H9 (cell line): ENCODE measurements at regions not wholly inside any gene's neighbourhood (a gene's known extent, or its start where the extent isn't known, plus 50 kb on each side); places are given as distances from the start of the nearest gene placed in this dataset.

Source experiments
- DNase-seq: peaks from one replicate; pipeline ENCODE4 v3.0.0-alpha.2; 2017
- H2AFZ ChIP-seq: one replicate; pipeline ENCODE4 v1.6.1; 2013; ENCODE audit warnings: mild to moderate bottlenecking, low read length, control low read depth, moderate library complexity
- H2AK5ac ChIP-seq: 2 replicates; pipeline ENCODE4 v1.6.1; 2013; ENCODE audit warnings: low read length, control low read depth, mixed read lengths; ENCODE audit not compliant: insufficient read length
- H2BK120ac ChIP-seq: one replicate; pipeline ENCODE4 v1.6.1; 2013; ENCODE audit warnings: low read depth, mild to moderate bottlenecking, low read length, control low read depth, inconsistent platforms; ENCODE audit not compliant: poor library complexity, severe bottlenecking
- H2BK12ac ChIP-seq: 2 replicates; pipeline ENCODE4 v1.6.1; 2013; ENCODE audit warnings: low read length, control low read depth, mixed read lengths, low read depth; ENCODE audit not compliant: insufficient read length
- H2BK15ac ChIP-seq: 2 replicates; pipeline ENCODE4 v1.6.1; 2013; ENCODE audit warnings: low read depth, low read length, control low read depth
- H2BK20ac ChIP-seq: one replicate; pipeline ENCODE4 v1.6.1; 2013; ENCODE audit warnings: low read depth, mild to moderate bottlenecking, low read length, control low read depth, inconsistent platforms; ENCODE audit not compliant: poor library complexity, severe bottlenecking
- H2BK5ac ChIP-seq: 2 replicates; pipeline ENCODE4 v1.6.1; 2013; ENCODE audit warnings: low read length, control low read depth, mixed read lengths; ENCODE audit not compliant: insufficient read length
- H3K14ac ChIP-seq: 2 replicates; pipeline ENCODE4 v1.6.1; 2013; ENCODE audit warnings: low read length, control low read depth; ENCODE audit not compliant: insufficient read depth
- H3K18ac ChIP-seq: 2 replicates; pipeline ENCODE4 v1.6.1; 2013; ENCODE audit warnings: low read depth, mild to moderate bottlenecking, mixed read lengths, low read length, control low read depth; ENCODE audit not compliant: insufficient read length
- H3K23ac ChIP-seq: 2 replicates; pipeline ENCODE4 v1.6.1; 2013; ENCODE audit warnings: low read length, control low read depth, mixed read lengths, low read depth; ENCODE audit not compliant: insufficient read length
- H3K23me2 ChIP-seq: 2 replicates; pipeline ENCODE4 v1.6.1; 2013; ENCODE audit warnings: low read depth, mild to moderate bottlenecking, mixed read lengths, low read length, control low read depth; ENCODE audit not compliant: insufficient read length, poor library complexity, severe bottlenecking
- H3K27ac ChIP-seq: 2 replicates; pipeline ENCODE4 v1.5.1; 2013; ENCODE audit warnings: low read length, control low read depth, mixed read lengths, low read depth; ENCODE audit not compliant: insufficient read length
- H3K27me3 ChIP-seq: 2 replicates; pipeline ENCODE4 v1.6.1; 2013; ENCODE audit warnings: low read length, control low read depth, inconsistent platforms; ENCODE audit not compliant: insufficient read depth
- H3K4ac ChIP-seq: 2 replicates; pipeline ENCODE4 v1.6.1; 2013; ENCODE audit warnings: low read depth, mild to moderate bottlenecking, control low read depth, inconsistent platforms, low read length, moderate library complexity
- H3K4me1 ChIP-seq: 2 replicates; pipeline ENCODE4 v1.6.1; 2013; ENCODE audit warnings: low read length, control low read depth, inconsistent platforms; ENCODE audit not compliant: insufficient read depth
- H3K4me2 ChIP-seq: 2 replicates; pipeline ENCODE4 v1.6.1; 2013; ENCODE audit warnings: low read length, control low read depth, mixed read lengths; ENCODE audit not compliant: insufficient read length, insufficient read depth
- H3K56ac ChIP-seq: 2 replicates; pipeline ENCODE4 v1.6.1; 2013; ENCODE audit warnings: low read depth, mild to moderate bottlenecking, mixed read lengths, low read length, control low read depth; ENCODE audit not compliant: insufficient read length
- H3K79me1 ChIP-seq: 2 replicates; pipeline ENCODE4 v1.6.1; 2013; ENCODE audit warnings: low read depth, mild to moderate bottlenecking, moderate library complexity, low read length, control low read depth, inconsistent platforms; ENCODE audit not compliant: insufficient read depth, poor library complexity, severe bottlenecking
- H3K79me2 ChIP-seq: 2 replicates; pipeline ENCODE4 v1.6.1; 2013; ENCODE audit warnings: low read length, control low read depth, inconsistent platforms; ENCODE audit not compliant: insufficient read depth
- H3K9ac ChIP-seq: 2 replicates; pipeline ENCODE4 v1.6.1; 2013; ENCODE audit warnings: low read length, control low read depth, mixed read lengths; ENCODE audit not compliant: insufficient read length; ENCODE audit errors: extremely low read depth
- H3K9me3 ChIP-seq: one replicate; pipeline ENCODE4 v1.6.1; 2013; ENCODE audit warnings: low read depth, low read length, inconsistent platforms; ENCODE audit not compliant: control insufficient read depth
- H3T11ph ChIP-seq: one replicate; pipeline ENCODE4 v1.6.1; 2013; ENCODE audit warnings: mild to moderate bottlenecking, low read length, control low read depth, inconsistent platforms
- H4K20me1 ChIP-seq: one replicate; pipeline ENCODE4 v1.6.1; 2013; ENCODE audit not compliant: control insufficient read depth, insufficient read length, insufficient read depth
- H4K5ac ChIP-seq: 2 replicates; pipeline ENCODE4 v1.6.1; 2013; ENCODE audit warnings: low read depth, mild to moderate bottlenecking, mixed read lengths, low read length, control low read depth; ENCODE audit not compliant: insufficient read length
- H4K8ac ChIP-seq: replicated peaks from 2 replicates; pipeline ENCODE4 v1.6.1; 2013; ENCODE audit warnings: low read length, control low read depth, mixed read lengths, low read depth; ENCODE audit not compliant: insufficient read length
- H4K91ac ChIP-seq: 2 replicates; pipeline ENCODE4 v1.6.1; 2013; ENCODE audit warnings: low read depth, mild to moderate bottlenecking, moderate library complexity, mixed read lengths, low read length, control low read depth; ENCODE audit not compliant: insufficient read length
- H3K27ac Mint-ChIP-seq, 3 experiments: 2 replicates in 2 of 3; 3 replicates in 1 of 3; pipeline ENCODE4 v1.8.0; 2020 to 2021; ENCODE audit warnings: mixed read lengths in 3 of 3, mild to moderate bottlenecking in 1 of 3, moderate library complexity in 1 of 3
- H3K27me3 Mint-ChIP-seq: 2 replicates; pipeline ENCODE4 v1.8.0; 2021; ENCODE audit warnings: low read depth, mild to moderate bottlenecking, moderate library complexity, mixed read lengths
- H3K36me3 Mint-ChIP-seq, 3 experiments: 2 replicates in 2 of 3; 3 replicates in 1 of 3; pipeline ENCODE4 v1.8.0; 2020 to 2021; ENCODE audit warnings: low read depth in 3 of 3, mixed read lengths in 3 of 3; ENCODE audit not compliant: insufficient read depth in 1 of 3
- H3K4me1 Mint-ChIP-seq, 2 experiments: 2 replicates each; pipeline ENCODE4 v1.8.0; 2020; ENCODE audit warnings: mixed read lengths in 2 of 2
- H3K4me3 Mint-ChIP-seq, 2 experiments: 2 replicates in 1 of 2; 3 replicates in 1 of 2; pipeline ENCODE4 v1.8.0; 2020 to 2021; ENCODE audit warnings: mild to moderate bottlenecking in 2 of 2, mixed read lengths in 2 of 2, moderate library complexity in 1 of 2
- H3K9me3 Mint-ChIP-seq, 2 experiments: 2 replicates in 1 of 2; 3 replicates in 1 of 2; pipeline ENCODE4 v1.8.0; 2020; ENCODE audit warnings: mild to moderate bottlenecking in 2 of 2, mixed read lengths in 2 of 2, moderate library complexity in 1 of 2
- TF ChIP-seq, protein P1 (sequence below): fragments of 200-600 bp; sonication (generic); conservative IDR thresholded peaks from 3 replicates; pipeline ENCODE4 v1.8.0; 2021; ENCODE audit warnings: antibody characterized with exemption, mild to moderate bottlenecking

GRCh38 chr4:126130215-126130614 lies 815.5 kb downstream of the FAT4 start:
- Histone ChIP-seq H3K23me2 (no peaks in the 10 kb centered on the region), H3K18ac (no peak overlapping the region), H2BK12ac (no peak overlapping the region), H3K27me3 (no peaks in the 10 kb centered on the region), H4K8ac (no peak overlapping the region), H2BK5ac (no peak overlapping the region), H3K79me1 (no peaks in the 10 kb centered on the region), H2BK15ac (no peak overlapping the region), H3K9me3 (peaks cover 9% of the 10 kb centered on the region), H4K91ac (no peak overlapping the region), H3K4me2 (no peak overlapping the region), H3K56ac (no peak overlapping the region), H3K14ac (no peak overlapping the region), H2AK5ac (no peak overlapping the region), H2BK120ac (no peak overlapping the region), H3T11ph (no peak overlapping the region), H3K23ac (no peak overlapping the region), H4K5ac (no peak overlapping the region), H3K27ac (no peak overlapping the region), H3K9ac (no peak overlapping the region), H3K4ac (no peak overlapping the region), H3K4me1 (no peaks in the 10 kb centered on the region), H2AFZ (no peak overlapping the region), H4K20me1 (no peaks in the 10 kb centered on the region), H2BK20ac (no peak overlapping the region), H3K79me2 (no peaks in the 10 kb centered on the region)
- DNase-seq: no peak
- Mint-ChIP-seq H3K27ac (no peak overlapping the region), H3K4me3 (no peak overlapping the region), H3K9me3 (peaks cover 36 to 50% of the 10 kb centered on the region in 2 experiments), H3K36me3 (peaks cover 23 to 48% (median 26%) of the 10 kb centered on the region in 3 experiments), H3K4me1 (no peaks in the 10 kb centered on the region), H3K27me3 (no peaks in the 10 kb centered on the region)
- TF ChIP-seq, protein P1, sequence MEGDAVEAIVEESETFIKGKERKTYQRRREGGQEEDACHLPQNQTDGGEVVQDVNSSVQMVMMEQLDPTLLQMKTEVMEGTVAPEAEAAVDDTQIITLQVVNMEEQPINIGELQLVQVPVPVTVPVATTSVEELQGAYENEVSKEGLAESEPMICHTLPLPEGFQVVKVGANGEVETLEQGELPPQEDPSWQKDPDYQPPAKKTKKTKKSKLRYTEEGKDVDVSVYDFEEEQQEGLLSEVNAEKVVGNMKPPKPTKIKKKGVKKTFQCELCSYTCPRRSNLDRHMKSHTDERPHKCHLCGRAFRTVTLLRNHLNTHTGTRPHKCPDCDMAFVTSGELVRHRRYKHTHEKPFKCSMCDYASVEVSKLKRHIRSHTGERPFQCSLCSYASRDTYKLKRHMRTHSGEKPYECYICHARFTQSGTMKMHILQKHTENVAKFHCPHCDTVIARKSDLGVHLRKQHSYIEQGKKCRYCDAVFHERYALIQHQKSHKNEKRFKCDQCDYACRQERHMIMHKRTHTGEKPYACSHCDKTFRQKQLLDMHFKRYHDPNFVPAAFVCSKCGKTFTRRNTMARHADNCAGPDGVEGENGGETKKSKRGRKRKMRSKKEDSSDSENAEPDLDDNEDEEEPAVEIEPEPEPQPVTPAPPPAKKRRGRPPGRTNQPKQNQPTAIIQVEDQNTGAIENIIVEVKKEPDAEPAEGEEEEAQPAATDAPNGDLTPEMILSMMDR: no peak
